Astrocyte (in vitro differentiated cells and primary cell): ENCODE measurements at regions not wholly inside any gene's neighbourhood (a gene's known extent, or its start where the extent isn't known, plus 50 kb on each side); places are given as distances from the start of the nearest gene placed in this dataset.

Source experiments
- EZH2 ChIP-seq: IDR thresholded peaks from 2 replicates; pipeline ENCODE4 v1.6.1; 2012; ENCODE audit warnings: mild to moderate bottlenecking, low read length, inconsistent platforms; ENCODE audit not compliant: insufficient read depth
- TF ChIP-seq, protein P1 (sequence below): IDR thresholded peaks from 2 replicates; pipeline ENCODE4 v1.5.1; 2011; ENCODE audit warnings: low read depth, mild to moderate bottlenecking, inconsistent platforms, low read length, moderate library complexity; ENCODE audit not compliant: insufficient read depth

DNA sequence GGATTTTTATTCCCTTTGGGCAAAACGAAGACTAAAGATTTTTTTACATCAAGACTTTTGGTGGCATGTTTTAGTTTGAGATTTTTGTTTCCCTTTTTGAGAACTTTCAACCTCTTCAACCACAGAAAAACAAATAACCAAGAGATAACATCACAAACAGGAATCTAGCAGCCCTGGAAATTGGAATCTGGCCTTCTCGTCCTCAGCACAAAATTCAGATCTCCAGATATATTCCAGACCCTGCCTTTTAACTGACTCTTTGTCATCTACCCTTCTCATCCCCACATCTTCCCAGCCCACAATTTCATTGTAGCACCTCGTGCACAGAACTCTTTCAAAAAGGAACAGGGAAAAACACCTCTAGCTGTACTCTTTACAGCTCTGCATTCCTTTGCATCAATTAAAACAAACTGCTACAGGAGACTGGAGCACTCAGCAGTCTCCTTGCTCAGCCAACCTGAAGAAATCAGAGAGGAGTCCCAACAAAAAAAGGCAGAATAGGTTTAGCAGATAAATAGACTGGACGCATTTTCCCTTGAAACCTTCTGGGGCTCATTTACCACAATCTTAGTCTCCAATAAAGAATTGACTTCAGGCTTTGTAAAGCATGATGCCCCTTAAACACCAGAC, 251.0 kb downstream of the TTLL7 start:
- TF ChIP-seq, protein P1, sequence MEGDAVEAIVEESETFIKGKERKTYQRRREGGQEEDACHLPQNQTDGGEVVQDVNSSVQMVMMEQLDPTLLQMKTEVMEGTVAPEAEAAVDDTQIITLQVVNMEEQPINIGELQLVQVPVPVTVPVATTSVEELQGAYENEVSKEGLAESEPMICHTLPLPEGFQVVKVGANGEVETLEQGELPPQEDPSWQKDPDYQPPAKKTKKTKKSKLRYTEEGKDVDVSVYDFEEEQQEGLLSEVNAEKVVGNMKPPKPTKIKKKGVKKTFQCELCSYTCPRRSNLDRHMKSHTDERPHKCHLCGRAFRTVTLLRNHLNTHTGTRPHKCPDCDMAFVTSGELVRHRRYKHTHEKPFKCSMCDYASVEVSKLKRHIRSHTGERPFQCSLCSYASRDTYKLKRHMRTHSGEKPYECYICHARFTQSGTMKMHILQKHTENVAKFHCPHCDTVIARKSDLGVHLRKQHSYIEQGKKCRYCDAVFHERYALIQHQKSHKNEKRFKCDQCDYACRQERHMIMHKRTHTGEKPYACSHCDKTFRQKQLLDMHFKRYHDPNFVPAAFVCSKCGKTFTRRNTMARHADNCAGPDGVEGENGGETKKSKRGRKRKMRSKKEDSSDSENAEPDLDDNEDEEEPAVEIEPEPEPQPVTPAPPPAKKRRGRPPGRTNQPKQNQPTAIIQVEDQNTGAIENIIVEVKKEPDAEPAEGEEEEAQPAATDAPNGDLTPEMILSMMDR, result no peak
- no peak for TF ChIP-seq EZH2
